Stimulated activated CD4-positive, alpha-beta T cell treated with anti-CD3 and anti-CD28 coated beads, Interleukin-4, amount 100 ng/mL, for 48 hours (primary cell): ENCODE measurements at regions not wholly inside any gene's neighbourhood (a gene's known extent, or its start where the extent isn't known, plus 50 kb on each side); places are given as distances from the start of the nearest gene placed in this dataset.

ENCODE experiments used
- DNase-seq, 2 donors: peaks; one replicate each; pipeline ENCODE4 v3.0.0-alpha.2; 2020; ENCODE audit warnings: low read depth in 2 of 2

- no peak for DNase-seq
Measured at GRCh38 chr13:39100996-39101738, 62.9 kb downstream of the NHLRC3 start.

- DNase-seq = no peak
Measured at GRCh38 chr13:39102981-39103490, 64.8 kb downstream of the NHLRC3 start.

- DNase-seq = no peak
Measured at GRCh38 chr13:39105110-39105509, 66.9 kb downstream of the NHLRC3 start.

- no peak for DNase-seq
Measured at GRCh38 chr13:39106216-39107005, 68.2 kb downstream of the NHLRC3 start.

- no peak for DNase-seq
Measured at GRCh38 chr13:39107561-39107960, 69.3 kb downstream of the NHLRC3 start.

- no peak for DNase-seq
Measured at GRCh38 chr13:39108783-39109182, 70.5 kb downstream of the NHLRC3 start.

- DNase-seq = no peak
Measured at GRCh38 chr13:39110518-39111097, 72.4 kb downstream of the NHLRC3 start.

- no peak for DNase-seq
Measured at GRCh38 chr13:39111145-39111544, 72.9 kb downstream of the NHLRC3 start.

- no peak for DNase-seq
Measured at GRCh38 chr13:39119422-39119821, 81.2 kb downstream of the NHLRC3 start.

GRCh38 chr13:39123578-39123977 is 85.3 kb downstream of the NHLRC3 start:
- DNase-seq = no peak

- no peak for DNase-seq
Measured at GRCh38 chr13:39129213-39129612, 91.0 kb downstream of the NHLRC3 start.

- no peak for DNase-seq
Measured at GRCh38 chr13:39130301-39130700, 92.0 kb downstream of the NHLRC3 start.

- no peak for DNase-seq
Measured at GRCh38 chr13:39132286-39133230, 94.3 kb downstream of the NHLRC3 start.

GRCh38 chr13:39133781-39134180 is 95.5 kb downstream of the NHLRC3 start:
- no peak for DNase-seq

- no peak for DNase-seq
Measured at GRCh38 chr13:39134574-39134973, 96.3 kb downstream of the NHLRC3 start.

GRCh38 chr13:39144391-39144790 is 106.1 kb downstream of the NHLRC3 start:
- no peak for DNase-seq

- DNase-seq = peak in 1 of 2 donors; percentile 23
Measured at GRCh38 chr13:39144941-39145533, 106.8 kb downstream of the NHLRC3 start.

- DNase-seq = peak in 1 of 2 donors; percentile 11
Measured at GRCh38 chr13:39148513-39148961, 110.3 kb downstream of the NHLRC3 start.

GRCh38 chr13:39149896-39150295 is 111.6 kb downstream of the NHLRC3 start:
- no peak for DNase-seq

GRCh38 chr13:39154041-39154440 is 115.8 kb downstream of the NHLRC3 start:
- DNase-seq = no peak

GRCh38 chr13:39159393-39159792 is 121.1 kb downstream of the NHLRC3 start:
- DNase-seq = no peak
